ENCODE measurements at regions not wholly inside any gene's neighbourhood (a gene's known extent, or its start where the extent isn't known, plus 50 kb on each side); places are given as distances from the start of the nearest gene placed in this dataset.
"Not testable (repeated sequence)": the region's sequence is repeated elsewhere in the genome, so short reads cannot be mapped to it uniquely, and the experiment has no call there.

DNA sequence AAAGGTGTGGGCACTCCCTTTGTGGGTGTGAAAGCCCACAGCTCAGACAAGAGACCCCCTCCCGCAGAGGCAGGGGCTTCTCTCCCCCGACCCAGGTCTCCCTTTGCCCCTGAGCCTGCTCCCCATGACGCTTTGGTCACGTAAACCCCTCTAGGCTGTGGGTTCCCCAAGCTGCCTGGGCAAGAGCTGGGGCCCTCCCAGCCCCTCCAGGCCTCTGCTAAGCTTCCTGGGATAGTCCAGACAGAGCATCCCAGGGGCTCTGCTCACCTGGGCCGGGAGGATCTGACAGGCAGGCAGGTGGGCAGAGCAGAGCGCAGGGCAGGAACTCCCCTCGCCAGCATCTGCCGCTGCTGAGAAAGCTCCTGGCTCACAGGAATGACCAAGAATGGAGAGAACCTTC, 177.3 kb downstream of the BANP start:
- DNase-seq (ENCODE audit: low read depth) = no peak

DNA sequence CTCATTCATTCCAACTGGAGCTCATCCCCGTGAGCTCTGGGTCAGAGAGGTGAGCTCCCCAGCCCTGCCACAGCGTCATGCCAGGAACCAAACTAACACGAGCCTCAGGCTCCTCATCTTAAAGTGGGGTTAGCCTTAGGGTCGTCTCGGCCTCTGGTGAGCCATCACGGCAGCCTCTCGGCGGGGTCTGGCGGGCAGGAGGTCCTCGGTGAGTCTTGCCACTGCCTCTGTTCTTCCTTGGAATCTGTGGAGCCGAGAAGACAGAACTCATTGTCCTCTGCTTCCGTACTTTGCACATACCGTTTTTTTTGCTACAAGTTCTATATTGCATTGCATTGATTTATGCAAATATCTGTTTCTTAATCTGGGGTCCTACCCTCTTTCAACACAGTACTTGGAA, 177.9 kb downstream of the BANP start:
- DNase-seq (ENCODE audit: low read depth) = not testable (repeated sequence)

DNA sequence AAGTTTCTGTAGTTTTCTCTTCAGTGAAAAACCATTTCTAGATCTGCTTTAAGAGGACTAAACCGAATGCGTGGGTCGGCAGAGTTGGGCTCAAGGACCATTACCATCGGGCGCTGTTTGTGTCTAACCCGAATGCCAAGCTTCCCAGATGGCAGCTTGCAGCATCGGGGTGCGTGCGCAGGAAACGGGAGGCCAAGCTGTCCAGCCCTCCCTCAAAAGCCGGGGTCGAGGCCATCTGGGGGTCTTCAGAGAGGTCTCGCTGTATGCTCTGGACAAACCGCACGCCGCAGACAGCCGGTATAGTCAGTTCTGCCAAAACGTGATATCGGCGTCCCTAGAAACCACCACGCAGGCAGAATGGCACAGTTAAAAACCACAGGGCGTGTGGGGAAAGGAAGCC, 178.8 kb downstream of the BANP start:
- DNase-seq (ENCODE audit: low read depth) = no peak

DNA sequence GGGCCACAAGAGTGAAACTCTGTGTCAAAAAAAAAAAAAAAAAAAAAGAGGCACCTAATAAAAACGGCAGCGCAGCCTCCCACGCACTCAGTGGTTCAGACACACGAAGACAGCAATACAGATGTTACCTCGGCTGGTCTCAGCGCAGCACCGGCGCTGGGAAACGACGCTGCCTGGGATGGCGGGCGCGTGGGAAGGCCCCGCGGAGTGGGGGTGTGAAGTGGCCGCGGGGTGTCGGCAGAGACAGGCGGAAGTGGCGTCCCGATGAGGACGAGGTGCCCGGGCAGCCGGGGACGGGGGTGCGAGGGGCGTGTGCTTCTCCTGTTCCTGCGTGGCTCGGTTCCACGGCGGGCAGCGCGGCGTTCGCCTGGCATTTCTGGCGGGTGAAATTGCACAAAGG, 179.4 kb downstream of the BANP start:
- DNase-seq (ENCODE audit: low read depth) = no peak

DNA sequence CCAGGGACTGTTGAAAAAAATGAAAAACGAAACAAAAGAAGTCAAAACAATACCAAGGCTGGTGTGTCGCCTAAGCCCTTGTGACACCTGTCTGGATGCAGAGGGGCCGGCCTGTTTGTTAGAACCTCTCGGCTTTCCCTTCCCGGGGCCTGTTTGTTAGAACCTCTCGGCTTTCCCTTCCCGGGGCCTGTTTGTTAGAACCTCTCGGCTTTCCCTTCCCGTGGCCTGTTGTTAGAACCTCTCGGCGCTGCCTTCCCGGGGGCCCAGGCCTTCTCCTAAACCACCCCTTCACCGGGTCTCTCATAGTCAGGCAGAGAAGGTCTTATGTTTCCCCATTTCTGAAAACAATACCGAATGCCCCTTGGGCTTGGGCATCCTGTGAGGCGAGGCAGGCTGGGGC, 180.0 kb downstream of the BANP start:
- DNase-seq (ENCODE audit: low read depth) = no peak

- DNase-seq (ENCODE audit: low read depth) = no peak
Measured at GRCh38 chr16:88131966-88132365, 180.7 kb downstream of the BANP start.

GRCh38 chr16:88132836-88133506, 181.7 kb downstream of the BANP start:
- DNase-seq (ENCODE audit: low read depth) = no peak

- no peak for DNase-seq (ENCODE audit: low read depth)
Measured at GRCh38 chr16:88133507-88133843, 182.2 kb downstream of the BANP start.

GRCh38 chr16:88134172-88134898, 183.1 kb downstream of the BANP start:
- DNase-seq (ENCODE audit: low read depth) = not testable (repeated sequence)

- DNase-seq (ENCODE audit: low read depth) = not testable (repeated sequence)
Measured at GRCh38 chr16:88134899-88135682, 183.9 kb downstream of the BANP start.

- not testable (repeated sequence) for DNase-seq (ENCODE audit: low read depth)
Measured at GRCh38 chr16:88136211-88136713, 185.0 kb downstream of the BANP start.

DNA sequence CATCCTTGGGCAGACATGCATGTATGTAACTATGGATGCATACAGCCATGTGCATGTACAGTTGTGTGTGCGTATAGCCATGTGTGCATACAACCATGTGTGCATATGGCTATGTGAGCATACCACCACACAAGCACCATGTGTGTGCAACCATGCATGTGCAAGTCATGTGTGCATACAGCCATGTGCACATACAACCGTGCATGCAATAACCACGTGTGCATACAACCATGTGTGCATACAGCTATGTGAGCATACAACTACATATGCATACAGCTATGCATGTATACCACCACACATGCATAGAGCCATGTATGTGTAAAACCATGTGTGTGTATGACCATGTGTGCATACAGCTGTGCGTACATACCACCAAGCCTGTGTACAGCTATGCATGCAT, 185.7 kb downstream of the BANP start:
- not testable (repeated sequence) for DNase-seq (ENCODE audit: low read depth)

GRCh38 chr16:88139141-88139540, 187.9 kb downstream of the BANP start:
- not testable (repeated sequence) for DNase-seq (ENCODE audit: low read depth)

- not testable (repeated sequence) for DNase-seq (ENCODE audit: low read depth)
Measured at GRCh38 chr16:88140195-88140594, 189.0 kb downstream of the BANP start.

- no peak for DNase-seq (ENCODE audit: low read depth)
Measured at GRCh38 chr16:88141580-88141979, 190.3 kb downstream of the BANP start.

GRCh38 chr16:88142056-88142935, 191.1 kb downstream of the BANP start:
- DNase-seq (ENCODE audit: low read depth) = not testable (repeated sequence)

DNA sequence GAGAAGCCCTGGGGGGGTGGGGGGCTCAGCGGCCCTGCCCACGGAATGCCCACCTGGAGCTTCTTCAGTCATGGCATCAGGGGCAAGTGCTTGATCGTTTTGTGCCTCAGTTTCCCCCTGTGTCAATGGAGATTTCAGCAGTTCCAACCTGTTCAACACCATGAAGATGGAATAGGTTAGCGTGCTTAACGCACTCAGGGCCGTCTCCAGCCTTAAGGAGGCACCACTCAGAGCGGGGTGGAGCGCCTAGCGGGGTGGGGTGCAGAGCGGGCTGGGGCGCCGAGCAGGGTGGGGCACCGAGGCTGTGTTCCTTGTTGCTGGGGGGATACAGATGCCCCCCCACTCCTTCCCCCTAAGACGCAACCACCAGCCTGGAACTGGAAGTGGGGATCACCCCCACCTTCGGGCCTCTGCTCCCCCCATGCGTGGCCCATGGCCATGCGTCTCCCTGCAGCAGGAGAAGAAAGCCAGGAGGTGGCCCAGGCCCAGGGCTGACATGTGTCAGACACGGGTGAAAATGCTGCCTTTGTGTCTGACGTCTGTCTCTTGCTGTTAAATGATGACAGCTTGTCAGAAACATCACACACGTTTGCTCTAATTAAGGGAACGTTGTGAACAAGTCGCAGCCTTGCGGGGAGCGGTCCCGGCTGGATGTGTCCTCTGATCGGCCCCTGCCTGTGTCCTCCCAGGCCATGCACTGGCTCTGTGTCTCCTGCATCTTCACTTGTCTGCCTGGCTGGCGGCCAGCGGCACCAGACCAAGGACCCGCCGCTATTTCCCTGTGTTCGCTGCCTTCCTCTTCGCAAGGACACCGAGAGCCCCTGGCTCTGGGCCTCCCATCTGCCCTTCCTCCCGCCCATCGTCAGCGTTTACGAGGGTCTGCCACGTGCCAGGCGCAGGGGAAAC, 192.1 kb downstream of the BANP start:
- not testable (repeated sequence) for DNase-seq (ENCODE audit: low read depth)

DNA sequence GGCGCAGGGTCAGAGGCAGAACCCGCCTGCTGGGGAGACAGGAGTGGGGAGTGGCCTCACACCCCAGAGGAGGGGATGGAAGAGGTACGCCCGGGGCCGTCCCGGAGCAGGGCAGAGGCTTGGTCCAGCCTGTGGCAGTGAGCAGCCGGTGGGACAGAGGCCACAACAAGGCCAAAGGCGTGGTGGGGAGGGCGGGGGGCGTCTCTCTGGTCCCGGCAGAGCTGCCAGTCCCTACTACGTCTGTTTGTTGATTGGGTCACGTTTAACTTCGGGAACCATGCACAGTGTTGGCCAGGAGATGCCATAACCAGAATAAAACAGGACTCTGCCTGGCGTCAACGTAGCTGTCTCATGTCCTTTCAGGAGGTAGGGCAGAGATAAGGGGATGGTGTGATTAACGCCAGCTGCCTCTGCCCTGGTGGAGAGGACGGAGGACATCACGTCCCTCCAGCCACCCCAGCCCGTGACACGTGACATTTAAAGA, 192.8 kb downstream of the BANP start:
- DNase-seq (ENCODE audit: low read depth) = no peak

GRCh38 chr16:88145376-88145775, 194.1 kb downstream of the BANP start:
- DNase-seq (ENCODE audit: low read depth) = not testable (repeated sequence)

GRCh38 chr16:88145824-88146405, 194.7 kb downstream of the BANP start:
- not testable (repeated sequence) for DNase-seq (ENCODE audit: low read depth)
